ENCODE measurements at regions not wholly inside any gene's neighbourhood (a gene's known extent, or its start where the extent isn't known, plus 50 kb on each side); places are given as distances from the start of the nearest gene placed in this dataset.

- Histone ChIP-seq H3K27me3 (no peaks in the 10 kb centered on the region), H3K27ac (no peak overlapping the region), H3K4me1 (peaks cover 9% of the 10 kb centered on the region), H3K36me3 (no peaks in the 10 kb centered on the region), H3K4me3 (no peak overlapping the region), H3K9me3 (replicated peaks) (no peaks in the 10 kb centered on the region)
- no peak for DNase-seq
Measured at GRCh38 chr2:105691947-105692390, 52.7 kb upstream of the NCK2 start.

- no peak for DNase-seq
- H3K4me3 ChIP-seq = no peak overlapping the region
- no peaks in the 10 kb centered on the region for H3K36me3 ChIP-seq
- peaks cover 8% of the 10 kb centered on the region for H3K4me1 ChIP-seq
- H3K27ac ChIP-seq = no peak overlapping the region
- no peaks in the 10 kb centered on the region; the same call in 1 of the 2 replicates for H3K9me3 ChIP-seq (replicated peaks)
- H3K27me3 ChIP-seq = no peaks in the 10 kb centered on the region
Measured at GRCh38 chr2:105690566-105690965, 54.1 kb upstream of the NCK2 start.

- H3K36me3 ChIP-seq = no peaks in the 10 kb centered on the region
- H3K27me3 ChIP-seq = no peaks in the 10 kb centered on the region
- no peak overlapping the region for H3K27ac ChIP-seq
- no peak overlapping the region for H3K4me3 ChIP-seq
- DNase-seq = no peak
- peaks cover 3% of the 10 kb centered on the region; the same call in 1 of the 2 replicates for H3K4me1 ChIP-seq
- H3K9me3 ChIP-seq (replicated peaks) = no peaks in the 10 kb centered on the region; the same call in 1 of the 2 replicates
Measured at GRCh38 chr2:105689484-105689883, 55.2 kb upstream of the NCK2 start.

- no peaks in the 10 kb centered on the region for H3K27me3 ChIP-seq
- H3K36me3 ChIP-seq = no peaks in the 10 kb centered on the region
- no peak overlapping the region for H3K27ac ChIP-seq
- H3K9me3 ChIP-seq (replicated peaks) = no peaks in the 10 kb centered on the region; the same call in 1 of the 2 replicates
- DNase-seq = no peak
- peaks cover 3% of the 10 kb centered on the region; the same call in 1 of the 2 replicates for H3K4me1 ChIP-seq
- H3K4me3 ChIP-seq = no peak overlapping the region
Measured at GRCh38 chr2:105688946-105689345, 55.8 kb upstream of the NCK2 start.

GRCh38 chr2:105686588-105686987 is 58.1 kb upstream of the NCK2 start:
- H3K36me3 ChIP-seq = no peaks in the 10 kb centered on the region
- no peak overlapping the region for H3K27ac ChIP-seq
- peaks cover 6% of the 10 kb centered on the region; the same call in 1 of the 2 replicates for H3K4me1 ChIP-seq
- DNase-seq = no peak
- H3K9me3 ChIP-seq (replicated peaks) = no peaks in the 10 kb centered on the region; the same call in 1 of the 2 replicates
- no peaks in the 10 kb centered on the region for H3K27me3 ChIP-seq
- H3K4me3 ChIP-seq = no peak overlapping the region

- Histone ChIP-seq H3K27me3 (no peaks in the 10 kb centered on the region), H3K9me3 (replicated peaks) (no peaks in the 10 kb centered on the region; the same call in 1 of the 2 replicates), H3K27ac (no peak overlapping the region)
Measured at GRCh38 chr2:105683011-105683492, 61.7 kb upstream of the NCK2 start.

GRCh38 chr2:105682401-105682800 is 62.3 kb upstream of the NCK2 start:
- Histone ChIP-seq H3K4me1 (0 out of 2 replicates have a peak, but pooled peaks cover 2% of the 10 kb centered on the region), H3K36me3 (no peaks in the 10 kb centered on the region), H3K9me3 (replicated peaks) (no peaks in the 10 kb centered on the region; the same call in 1 of the 2 replicates), H3K4me3 (no peak overlapping the region), H3K27ac (no peak overlapping the region), H3K27me3 (no peaks in the 10 kb centered on the region)
- peak in 1 of 2 experiments; percentile 36 for DNase-seq

More at GRCh38 chr2:105683011-105683492, 61.7 kb upstream of the NCK2 start:
- no peak for DNase-seq
- Histone ChIP-seq H3K4me1 (0 out of 2 replicates have a peak, but pooled peaks cover 2% of the 10 kb centered on the region), H3K4me3 (no peak overlapping the region), H3K36me3 (no peaks in the 10 kb centered on the region)

GRCh38 chr2:105681927-105682326 is 62.8 kb upstream of the NCK2 start:
- H3K4me3 ChIP-seq = no peak overlapping the region
- no peak for DNase-seq
- H3K27me3 ChIP-seq = no peaks in the 10 kb centered on the region
- no peaks in the 10 kb centered on the region for H3K36me3 ChIP-seq
- H3K9me3 ChIP-seq (replicated peaks) = no peaks in the 10 kb centered on the region; the same call in 1 of the 2 replicates
- H3K4me1 ChIP-seq = 0 out of 2 replicates have a peak, but pooled peaks cover 2% of the 10 kb centered on the region
- no peak overlapping the region for H3K27ac ChIP-seq

- Histone ChIP-seq H3K27ac (no peak overlapping the region), H3K4me1 (0 out of 2 replicates have a peak, but pooled peaks cover 2% of the 10 kb centered on the region), H3K27me3 (no peaks in the 10 kb centered on the region), H3K9me3 (replicated peaks) (no peaks in the 10 kb centered on the region), H3K36me3 (no peaks in the 10 kb centered on the region), H3K4me3 (no peak overlapping the region)
- no peak for DNase-seq
Measured at GRCh38 chr2:105680357-105680756, 64.4 kb upstream of the NCK2 start.

GRCh38 chr2:105678346-105678745 is 66.4 kb upstream of the NCK2 start:
- H3K27me3 ChIP-seq = no peaks in the 10 kb centered on the region

GRCh38 chr2:105677901-105678300 is 66.8 kb upstream of the NCK2 start:
- DNase-seq = no peak
- no peak overlapping the region for H3K27ac ChIP-seq
- 0 out of 2 replicates have a peak, but pooled peaks cover 2% of the 10 kb centered on the region for H3K4me1 ChIP-seq
- no peak overlapping the region for H3K4me3 ChIP-seq
- H3K36me3 ChIP-seq = no peaks in the 10 kb centered on the region
- H3K9me3 ChIP-seq (replicated peaks) = no peaks in the 10 kb centered on the region
- no peaks in the 10 kb centered on the region for H3K27me3 ChIP-seq

More at GRCh38 chr2:105678346-105678745, 66.4 kb upstream of the NCK2 start:
- Histone ChIP-seq H3K36me3 (no peaks in the 10 kb centered on the region), H3K9me3 (replicated peaks) (no peaks in the 10 kb centered on the region), H3K4me1 (0 out of 2 replicates have a peak, but pooled peaks cover 2% of the 10 kb centered on the region), H3K27ac (no peak overlapping the region), H3K4me3 (no peak overlapping the region)
- no peak for DNase-seq

GRCh38 chr2:105675841-105676240 is 68.9 kb upstream of the NCK2 start:
- H3K36me3 ChIP-seq = no peaks in the 10 kb centered on the region
- peak in 1 of 2 experiments; percentile 49 for DNase-seq
- no peaks in the 10 kb centered on the region for H3K4me1 ChIP-seq
- H3K4me3 ChIP-seq = no peak overlapping the region
- no peaks in the 10 kb centered on the region for H3K9me3 ChIP-seq (replicated peaks)
- no peak overlapping the region for H3K27ac ChIP-seq
- no peaks in the 10 kb centered on the region for H3K27me3 ChIP-seq

- H3K36me3 ChIP-seq = no peaks in the 10 kb centered on the region
- no peak overlapping the region for H3K27ac ChIP-seq
- no peaks in the 10 kb centered on the region for H3K4me1 ChIP-seq
- H3K9me3 ChIP-seq (replicated peaks) = no peaks in the 10 kb centered on the region
- H3K4me3 ChIP-seq = no peak overlapping the region
- DNase-seq = no peak
- no peaks in the 10 kb centered on the region for H3K27me3 ChIP-seq
Measured at GRCh38 chr2:105674859-105675541, 69.7 kb upstream of the NCK2 start.

GRCh38 chr2:105674401-105674800 is 70.3 kb upstream of the NCK2 start:
- Histone ChIP-seq H3K9me3 (replicated peaks) (no peaks in the 10 kb centered on the region), H3K27ac (no peak overlapping the region), H3K4me3 (no peak overlapping the region), H3K4me1 (no peaks in the 10 kb centered on the region), H3K27me3 (no peaks in the 10 kb centered on the region), H3K36me3 (no peaks in the 10 kb centered on the region)
- DNase-seq = no peak

GRCh38 chr2:105671156-105671555 is 73.6 kb upstream of the NCK2 start:
- DNase-seq = no peak
- Histone ChIP-seq H3K4me3 (no peak overlapping the region), H3K27me3 (no peaks in the 10 kb centered on the region)

More at GRCh38 chr2:105671156-105671555, 73.6 kb upstream of the NCK2 start:
- H3K27ac ChIP-seq = no peak overlapping the region
- 0 out of 2 replicates have a peak, but pooled peaks cover 4% of the 10 kb centered on the region for H3K9me3 ChIP-seq (replicated peaks)
- H3K4me1 ChIP-seq = no peaks in the 10 kb centered on the region
- no peaks in the 10 kb centered on the region for H3K36me3 ChIP-seq
